GM19351 (cell line): ENCODE measurements at regions not wholly inside any gene's neighbourhood (a gene's known extent, or its start where the extent isn't known, plus 50 kb on each side); places are given as distances from the start of the nearest gene placed in this dataset.

Source experiments
- ATAC-seq: cut with Tn5 transposase; IDR thresholded peaks from one replicate; pipeline ENCODE4 v1.9.1; 2021; ENCODE audit warnings: mild to moderate bottlenecking, moderate library complexity; ENCODE audit not compliant: unreplicated experiment

DNA sequence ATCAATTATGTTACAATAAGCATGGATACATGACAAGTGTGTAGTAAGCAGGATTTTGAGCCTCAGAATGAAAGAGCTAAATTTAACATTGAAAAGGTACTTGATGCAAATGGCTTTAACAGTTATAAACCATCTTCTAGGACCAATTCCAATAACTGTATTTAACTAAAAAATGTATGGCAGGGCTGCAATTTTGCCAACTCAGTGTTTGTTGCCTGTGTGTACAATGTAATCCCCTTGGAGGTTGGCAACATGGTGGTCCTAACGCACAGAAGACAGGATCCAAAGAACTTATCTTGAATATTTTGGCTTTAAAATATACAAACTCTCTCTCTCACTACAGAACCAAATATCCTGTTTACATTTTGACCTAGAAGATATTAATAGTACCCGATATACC is 2314.1 kb downstream of the LRRC4C start:
- ATAC-seq, result no peak

DNA sequence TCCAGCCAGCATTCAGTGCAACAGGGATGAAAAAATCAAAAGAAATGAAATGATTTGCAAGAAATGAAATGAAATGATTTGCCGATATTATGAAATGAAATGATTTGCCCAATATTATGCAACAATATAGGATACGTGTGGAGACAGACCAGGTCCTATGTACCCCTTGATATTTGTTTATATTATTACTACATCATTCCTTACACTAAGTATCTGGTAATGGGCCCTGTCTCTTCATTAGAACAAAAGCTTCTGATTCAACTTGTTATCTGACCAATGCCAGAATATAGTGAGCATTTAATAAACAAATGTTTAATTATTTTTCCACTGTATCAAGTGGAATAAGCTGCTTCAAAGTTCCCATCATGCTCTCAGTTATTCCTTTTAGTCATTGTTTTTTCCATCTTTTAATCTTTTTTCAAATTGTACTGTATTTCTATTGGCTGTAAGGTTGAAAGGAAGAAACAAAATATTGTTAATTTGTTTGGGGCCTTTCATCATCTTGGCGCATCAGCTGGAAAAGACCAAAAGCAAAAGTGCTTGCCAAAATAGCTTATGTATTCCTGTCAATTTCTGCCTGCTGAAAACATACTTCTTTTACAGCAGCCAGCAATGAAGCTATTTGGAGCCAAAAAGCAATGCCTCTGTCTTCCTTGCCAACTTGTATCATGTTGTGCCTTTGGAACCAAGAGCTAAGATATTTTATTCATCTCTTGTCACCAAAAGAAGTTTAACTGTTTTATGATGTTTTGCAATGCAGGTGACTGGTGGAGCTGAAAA is 2314.9 kb downstream of the LRRC4C start:
- ATAC-seq, result no peak

DNA sequence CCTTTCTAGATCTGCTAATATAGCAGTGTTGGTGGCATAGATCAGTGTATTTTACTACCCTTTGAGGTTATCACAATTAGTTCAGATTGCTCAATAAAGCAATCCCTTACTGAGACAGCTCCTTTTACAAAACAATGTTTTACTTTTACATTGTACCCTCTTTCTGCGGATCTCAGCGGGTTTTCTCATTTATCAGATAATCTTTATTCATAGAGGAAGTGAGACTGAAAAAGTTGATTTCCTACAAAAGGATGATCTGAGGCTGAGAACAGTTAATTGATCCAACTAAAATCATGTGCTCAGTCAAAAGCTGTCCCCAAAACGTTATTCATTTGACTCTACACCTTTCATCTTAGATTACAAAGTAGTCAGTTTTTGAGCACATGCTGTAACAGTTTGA is 2319.9 kb downstream of the LRRC4C start:
- no peak for ATAC-seq

DNA sequence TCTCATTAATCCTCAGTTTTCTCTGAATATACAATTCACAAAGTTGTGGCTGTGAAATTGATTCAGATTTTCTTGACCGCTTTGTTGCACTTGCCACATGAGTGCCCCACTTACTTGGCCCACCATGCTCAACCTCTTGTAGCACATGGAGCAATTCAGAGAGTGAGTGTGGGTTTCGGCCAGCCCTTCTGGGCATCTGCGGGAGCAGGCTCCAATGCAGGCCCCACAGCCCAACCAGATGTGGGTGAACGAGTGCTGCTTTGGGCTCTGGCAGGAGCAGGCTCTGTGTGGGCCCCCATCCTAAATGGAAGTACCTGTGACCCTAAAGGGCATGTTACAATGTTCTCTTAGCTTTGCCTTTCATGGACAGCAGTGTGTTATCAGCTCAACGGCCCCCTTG is 2338.6 kb downstream of the LRRC4C start:
- no peak for ATAC-seq

DNA sequence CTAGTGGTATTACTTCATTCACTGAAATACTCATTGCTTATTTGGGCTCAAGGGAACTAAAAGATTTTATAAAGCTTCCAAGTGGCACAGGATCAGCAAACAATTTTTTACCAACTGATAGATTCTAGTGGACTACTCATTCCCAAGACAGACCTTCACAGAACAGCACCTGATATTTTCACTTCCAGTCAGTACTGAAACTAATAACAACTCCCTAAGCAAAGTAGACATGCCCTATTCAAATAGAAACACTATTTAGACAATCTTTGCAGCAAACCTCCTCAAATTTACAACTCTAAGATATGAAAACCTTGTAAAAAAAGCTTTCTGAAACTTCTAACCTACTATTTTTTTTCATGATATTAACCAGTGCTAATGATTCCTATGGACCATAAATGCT is 2345.8 kb downstream of the LRRC4C start:
- no peak for ATAC-seq

DNA sequence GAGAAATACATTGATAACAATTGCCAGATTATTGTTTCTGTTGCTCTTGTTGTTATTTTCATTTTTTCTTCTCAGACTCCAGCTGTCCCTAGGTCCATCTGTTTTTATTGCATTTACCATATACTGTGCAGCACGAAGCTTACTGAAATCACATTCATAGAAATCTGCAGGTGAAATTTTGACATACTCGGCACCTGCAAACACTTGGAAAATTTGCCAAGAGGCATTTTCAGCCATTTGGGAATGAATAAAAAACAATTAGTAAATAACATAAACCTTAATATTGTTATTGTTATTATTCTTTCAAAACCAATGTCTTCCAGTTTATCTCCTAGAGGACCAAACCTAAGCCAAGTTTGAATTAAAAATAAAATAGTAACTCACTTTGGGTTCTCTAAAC is 2357.2 kb downstream of the LRRC4C start:
- no peak for ATAC-seq

DNA sequence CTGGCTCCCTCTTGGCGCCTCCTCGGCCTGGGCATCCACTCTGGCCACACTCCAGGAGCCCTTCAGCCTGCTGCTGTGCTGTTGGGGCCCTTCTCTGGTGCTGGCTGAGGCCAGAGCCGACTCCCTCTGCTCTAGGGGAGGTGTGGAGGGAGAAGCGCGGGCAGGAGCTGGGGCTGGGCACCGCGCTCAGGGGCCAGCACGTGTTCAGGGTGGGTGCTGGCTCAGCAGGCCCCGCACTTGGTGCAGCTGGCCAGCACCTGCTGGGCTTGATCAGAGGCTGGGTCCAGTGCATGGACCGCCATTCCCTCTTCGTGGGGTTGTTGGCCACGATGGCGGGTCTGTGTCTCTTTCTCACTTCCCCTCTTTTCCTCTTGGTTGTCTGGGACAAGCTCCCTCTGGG is 2381.0 kb downstream of the LRRC4C start:
- no peak for ATAC-seq

DNA sequence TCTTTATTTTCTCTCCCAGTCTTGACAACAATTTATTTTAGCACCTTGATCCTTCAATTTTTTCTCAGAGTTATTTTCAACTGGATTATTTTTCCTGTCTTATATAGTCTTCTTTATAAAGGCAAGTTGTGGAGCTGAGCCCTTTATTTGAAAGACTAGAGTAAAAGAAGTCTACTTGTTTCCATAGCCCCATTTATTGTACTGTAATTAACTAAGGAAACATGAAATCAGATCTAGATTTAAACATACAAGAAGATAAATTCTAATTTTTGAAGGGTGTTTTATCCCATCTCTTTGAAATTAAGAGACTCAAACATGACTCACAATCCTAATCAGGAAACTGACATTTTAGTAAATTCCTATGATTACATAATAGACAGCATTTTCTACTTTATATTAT is 2421.8 kb downstream of the LRRC4C start:
- no peak for ATAC-seq

DNA sequence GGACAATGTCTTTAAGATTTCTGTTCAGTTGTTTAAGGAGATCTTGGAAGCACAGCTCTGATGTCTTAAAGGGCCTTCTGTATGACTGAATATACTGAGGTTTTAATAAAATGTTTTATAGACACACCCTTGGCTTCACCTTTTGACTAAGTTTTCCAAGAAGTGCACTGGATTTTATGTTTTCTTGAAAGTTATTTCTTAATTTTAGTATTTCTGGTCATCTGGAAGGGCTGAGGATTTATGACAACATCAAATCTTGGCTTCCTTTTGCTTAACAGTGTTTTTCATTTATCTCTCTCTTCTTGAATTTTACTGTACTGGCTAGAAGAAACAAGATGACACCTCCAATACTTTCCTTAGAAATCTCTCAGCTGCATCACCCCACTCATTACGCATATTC is 2423.4 kb downstream of the LRRC4C start:
- ATAC-seq, result no peak

DNA sequence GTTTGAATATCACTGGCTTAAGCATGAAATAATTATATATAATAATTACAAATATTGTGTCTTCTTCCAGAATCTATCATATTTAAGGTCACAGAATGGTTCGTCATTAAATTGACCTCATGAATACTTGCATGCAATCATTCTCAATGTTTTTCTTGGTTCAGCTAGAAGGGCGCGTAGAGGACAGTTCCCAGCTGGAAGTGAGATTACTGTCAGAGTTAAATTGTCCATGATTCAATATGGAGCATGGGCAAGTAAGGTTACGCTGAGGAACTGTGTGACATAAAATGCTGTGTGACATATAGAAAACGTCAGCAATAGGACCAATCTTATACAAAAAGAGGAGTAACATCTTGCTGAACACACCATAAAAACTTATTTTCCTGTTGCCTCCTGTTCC is 2423.5 kb upstream of the RAG2 start:
- no peak for ATAC-seq

DNA sequence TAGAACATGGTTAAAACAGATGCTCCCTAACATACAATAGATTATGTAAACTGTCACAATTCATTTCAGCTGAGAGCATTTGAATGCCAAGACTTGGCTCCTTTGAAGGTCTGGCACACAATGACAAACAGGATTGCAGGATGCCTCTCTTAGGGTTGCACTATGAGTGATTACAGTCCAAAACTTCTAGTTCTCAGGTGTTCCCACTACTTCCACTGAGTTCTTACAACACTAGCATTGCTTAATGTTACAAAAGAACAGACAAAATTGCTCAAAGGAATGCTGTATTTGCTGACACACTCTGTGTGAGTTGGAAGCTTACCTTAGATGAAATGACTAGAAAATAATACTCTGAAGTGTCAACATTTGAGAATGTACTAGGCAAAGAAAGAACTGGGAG is 2413.8 kb upstream of the RAG2 start:
- no peak for ATAC-seq

DNA sequence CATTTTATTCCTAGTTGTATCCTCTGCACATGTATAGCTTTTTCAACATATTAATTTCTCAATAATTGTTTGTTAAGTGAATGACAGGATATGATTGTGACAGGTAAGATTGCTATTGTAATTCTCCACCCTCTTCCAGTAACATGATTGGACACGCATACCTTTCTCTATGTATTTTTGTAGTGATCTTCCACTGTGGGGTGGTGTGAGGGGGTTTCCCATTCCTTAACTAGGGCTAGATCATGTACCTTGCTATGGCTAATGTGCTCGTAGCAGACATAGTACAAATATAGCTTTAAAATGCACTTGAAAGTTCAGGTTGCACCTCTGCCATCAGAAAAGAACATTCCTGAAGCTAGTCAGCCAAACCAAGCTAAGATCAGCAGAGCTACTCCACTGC is 2392.8 kb upstream of the RAG2 start:
- ATAC-seq, result no peak

DNA sequence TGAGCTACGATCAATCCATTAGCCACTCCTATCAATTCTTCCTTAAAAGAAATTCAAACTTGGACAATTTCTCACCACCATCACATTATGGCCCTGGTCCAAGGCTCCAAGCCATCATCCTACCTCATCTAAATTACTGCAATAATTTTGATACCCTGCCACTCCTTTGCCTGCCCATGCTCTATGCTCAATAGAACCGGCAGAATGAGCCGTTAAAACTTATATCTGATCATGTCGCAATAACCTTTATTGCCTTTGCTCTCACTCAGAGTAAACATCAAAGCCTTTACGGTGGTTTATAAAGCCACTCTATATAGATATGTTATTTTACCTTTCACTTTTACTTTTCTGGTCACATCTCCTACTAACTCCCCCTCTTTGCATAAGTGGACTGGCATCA is 2392.1 kb upstream of the RAG2 start:
- no peak for ATAC-seq

DNA sequence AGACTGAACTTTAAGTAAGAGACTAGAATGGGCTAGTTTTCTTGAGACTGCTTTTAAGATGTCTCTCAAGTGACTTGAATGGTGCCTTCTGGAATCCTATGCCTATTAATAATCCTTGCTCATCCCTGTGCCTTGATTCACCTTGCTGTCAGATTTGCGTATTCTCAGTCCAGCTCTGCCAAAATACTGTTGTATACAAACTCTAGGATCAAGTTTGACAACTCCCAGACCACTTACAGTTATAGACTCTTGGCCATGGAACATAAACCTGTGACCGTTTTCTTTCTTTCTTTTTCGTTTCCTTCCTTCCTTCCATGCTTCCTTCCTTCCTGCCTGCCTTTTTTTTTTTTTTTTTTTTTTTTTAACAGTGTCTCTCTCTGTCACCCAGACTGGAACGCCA is 2390.9 kb upstream of the RAG2 start:
- no peak for ATAC-seq

DNA sequence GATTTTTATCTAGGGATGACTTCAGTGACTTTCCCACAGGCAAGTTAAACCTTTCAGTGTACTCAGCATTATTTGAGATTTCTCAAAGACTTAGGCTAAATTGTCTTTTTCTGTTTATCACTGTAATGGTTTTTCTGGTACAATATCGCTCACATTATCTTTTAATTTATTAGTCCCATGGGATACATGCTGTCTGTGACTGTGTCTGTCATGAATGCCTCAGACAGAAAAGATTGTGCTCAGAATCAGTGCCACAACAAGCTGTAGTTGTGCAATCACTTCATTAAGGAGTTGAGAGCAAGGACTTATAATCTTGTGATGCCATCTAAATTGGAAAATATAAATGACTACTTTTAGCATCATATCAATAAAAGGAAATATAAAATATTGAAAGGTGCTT is 2374.2 kb upstream of the RAG2 start:
- no peak for ATAC-seq

DNA sequence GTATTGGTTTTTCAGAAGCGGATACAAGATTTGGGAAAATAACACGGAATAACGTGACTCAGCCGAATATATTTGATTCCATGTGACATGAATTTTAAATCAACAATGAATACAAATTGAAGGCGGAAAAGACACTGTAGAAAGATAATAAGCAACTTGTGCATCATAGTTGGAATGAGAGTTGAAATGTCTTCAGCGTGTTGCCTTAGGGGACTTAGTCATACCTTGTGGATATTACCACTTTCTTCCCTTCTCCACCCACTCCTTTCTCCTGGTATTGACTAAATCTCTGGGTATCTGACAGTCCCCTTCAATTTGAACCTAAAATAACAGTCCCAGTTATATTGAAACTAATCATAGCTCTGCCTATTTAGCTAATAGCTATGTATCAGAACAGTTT is 2373.1 kb upstream of the RAG2 start:
- ATAC-seq, result no peak

DNA sequence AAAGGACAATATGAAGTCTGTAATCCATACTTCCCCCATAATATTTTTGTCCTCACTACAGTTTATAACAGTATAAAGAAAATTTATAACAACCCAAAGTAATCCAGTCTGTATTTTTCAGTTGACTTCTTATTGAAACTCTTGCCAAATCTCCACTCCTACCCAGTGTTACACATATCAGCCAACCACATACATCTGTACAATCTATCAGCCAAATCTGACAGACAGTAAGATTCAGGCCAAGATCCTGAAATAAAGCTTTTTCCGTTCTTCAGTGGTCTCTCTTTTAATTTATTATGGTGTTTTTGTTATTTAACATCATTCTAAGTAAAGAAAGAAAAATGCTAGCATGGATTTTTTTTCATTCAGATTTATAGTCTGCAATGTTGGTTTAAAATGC is 2370.9 kb upstream of the RAG2 start:
- ATAC-seq, result no peak

DNA sequence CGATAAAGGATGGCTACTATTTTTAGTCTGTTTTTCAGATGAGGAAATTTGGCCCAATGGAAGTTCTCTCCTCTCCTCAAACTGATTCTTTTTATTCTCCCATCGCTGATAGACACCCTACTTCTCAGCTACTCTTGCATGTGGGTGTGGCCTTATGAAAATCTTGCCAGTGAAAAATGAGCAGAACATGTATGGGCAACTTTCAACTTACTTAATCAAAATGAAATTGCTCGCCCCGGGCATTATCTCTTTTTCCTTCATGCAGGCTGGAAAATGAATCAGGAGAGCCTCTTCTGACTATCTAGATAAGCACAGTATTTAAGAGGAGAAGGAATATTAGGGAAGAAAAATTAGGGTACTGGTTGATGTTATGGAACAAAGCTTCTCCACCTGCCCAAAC is 2354.7 kb upstream of the RAG2 start:
- ATAC-seq, result no peak

DNA sequence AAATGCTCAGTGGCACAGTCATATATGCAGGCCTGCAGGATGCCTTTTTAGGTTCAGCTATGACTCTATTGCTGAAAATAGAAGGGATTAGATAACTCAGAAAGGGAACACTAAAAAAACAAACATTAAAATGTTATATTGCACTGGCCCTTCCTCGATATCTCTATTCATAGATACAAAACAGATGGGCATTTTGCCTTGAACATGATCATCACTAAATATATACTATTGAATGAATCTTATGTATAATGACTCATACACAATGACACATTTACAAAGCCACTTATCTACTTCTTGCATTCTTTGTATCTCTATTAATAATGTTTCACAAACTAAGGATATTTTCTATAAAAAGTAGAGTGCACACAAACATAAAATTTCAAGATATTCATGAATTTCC is 2352.8 kb upstream of the RAG2 start:
- no peak for ATAC-seq

DNA sequence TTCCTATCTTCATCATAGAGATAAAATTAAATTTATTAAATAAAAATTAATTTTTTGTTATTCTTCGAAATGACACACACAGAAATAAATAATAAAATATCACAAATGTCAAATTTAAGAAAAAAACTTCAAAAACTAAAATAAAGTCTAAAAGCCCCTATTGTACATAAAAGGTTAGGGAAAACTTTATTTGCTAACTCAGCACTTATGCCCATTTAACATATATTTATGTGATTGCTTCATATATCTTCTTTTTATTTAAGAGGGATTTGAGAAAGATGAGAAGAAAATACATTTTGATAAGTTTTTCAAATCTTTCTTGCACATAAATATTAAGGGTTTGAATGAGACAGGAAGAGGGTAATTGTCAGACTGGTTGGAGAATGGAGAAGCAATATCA is 2350.4 kb upstream of the RAG2 start:
- ATAC-seq, result no peak

DNA sequence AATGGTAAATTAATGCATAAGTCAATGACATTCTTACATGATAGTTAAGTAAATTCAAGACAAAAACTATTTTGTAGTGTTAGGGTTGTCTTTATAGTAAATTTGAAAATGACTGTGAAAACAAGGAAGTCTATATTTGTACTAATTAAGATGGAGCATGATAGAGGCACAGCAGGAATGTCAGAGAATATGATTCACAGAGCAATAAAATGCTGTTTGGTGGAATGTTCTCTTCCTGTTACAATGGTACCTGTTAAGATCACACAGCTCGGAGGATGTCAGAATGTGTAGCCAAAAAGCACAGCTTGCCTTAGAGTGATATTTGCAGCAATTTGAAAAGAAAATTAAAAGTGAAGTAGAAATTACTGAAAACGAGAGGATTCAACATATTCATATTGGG is 2339.7 kb upstream of the RAG2 start:
- ATAC-seq, result no peak

DNA sequence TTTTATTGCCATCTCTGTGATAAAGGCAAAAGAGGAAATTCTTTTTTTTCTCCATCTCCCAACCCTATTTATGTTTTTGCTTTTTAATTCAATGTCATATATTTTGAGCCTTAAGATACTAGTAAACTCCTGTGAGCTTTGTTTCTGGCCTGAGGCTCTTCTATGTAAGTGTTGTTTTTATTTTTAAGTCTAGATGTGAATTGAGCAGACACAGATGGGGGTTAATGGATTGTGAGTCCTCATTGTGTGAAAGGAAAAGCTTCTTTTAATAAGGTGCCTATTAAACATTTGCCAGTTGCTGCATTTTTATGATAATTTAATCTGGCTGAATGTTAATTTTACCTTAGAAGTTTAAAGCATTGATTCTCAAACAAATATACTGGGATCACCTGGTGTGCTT is 2337.9 kb upstream of the RAG2 start:
- ATAC-seq, result no peak

DNA sequence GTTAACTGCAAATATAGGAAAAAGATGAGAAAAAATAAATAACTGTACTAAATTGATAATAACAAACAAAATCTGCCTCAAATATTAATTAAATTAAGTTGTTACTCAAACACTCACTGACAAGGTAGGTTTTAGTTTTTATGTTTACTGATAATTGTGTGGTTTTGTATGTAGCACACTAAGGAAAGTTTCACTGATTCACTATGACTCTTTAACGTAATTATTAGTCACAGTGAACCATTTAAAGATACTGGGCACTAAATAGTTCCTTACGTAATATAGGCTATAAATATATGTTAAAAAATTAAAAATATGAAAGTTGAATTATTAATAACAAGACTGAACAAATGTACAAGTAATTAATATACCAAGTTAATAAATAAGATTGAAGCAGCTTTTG is 2330.0 kb upstream of the RAG2 start:
- no peak for ATAC-seq
